ENCODE measurements at regions not wholly inside any gene's neighbourhood (a gene's known extent, or its start where the extent isn't known, plus 50 kb on each side); places are given as distances from the start of the nearest gene placed in this dataset.
A peak's percentile ranks its signal among the peaks of the same experiment; 100 is the strongest.

DNA sequence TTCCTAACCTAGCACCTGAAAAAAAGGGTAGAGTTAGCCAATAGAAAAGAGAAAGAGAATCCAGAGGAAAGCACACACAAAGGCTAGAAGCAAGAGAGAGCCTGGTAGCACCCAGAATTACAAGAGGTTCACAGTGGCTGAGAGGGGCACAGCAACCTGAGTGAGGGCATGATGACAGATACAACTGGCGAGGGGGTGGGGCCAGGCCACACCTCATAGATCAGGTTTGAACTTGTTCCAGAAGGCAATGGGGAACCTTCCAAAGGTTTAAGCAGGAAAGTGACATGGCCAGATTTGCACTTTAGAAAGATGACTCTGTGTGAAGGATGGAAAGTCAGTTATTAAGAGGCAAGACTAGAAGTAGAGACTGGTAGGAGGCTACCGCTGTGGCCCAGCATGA is 148.0 kb downstream of the TTC32 start:
- no peak for DNase-seq (ENCODE audit: extremely low spot score in 2 of 2)
- no peaks in the 10 kb centered on the region for H3K9me3 ChIP-seq
- no peaks in the 10 kb centered on the region for H3K27me3 ChIP-seq
- H3K4me3 ChIP-seq = no peak overlapping the region
- intact Hi-C loops (cut with DNase I) = no loop called here
- no peak overlapping the region for H3K27ac ChIP-seq
- H3K36me3 ChIP-seq = no peaks in the 10 kb centered on the region
- TF ChIP-seq POLR2A (IDR thresholded peaks at IDR 0.05) = no peak
- TF ChIP-seq, protein P1, sequence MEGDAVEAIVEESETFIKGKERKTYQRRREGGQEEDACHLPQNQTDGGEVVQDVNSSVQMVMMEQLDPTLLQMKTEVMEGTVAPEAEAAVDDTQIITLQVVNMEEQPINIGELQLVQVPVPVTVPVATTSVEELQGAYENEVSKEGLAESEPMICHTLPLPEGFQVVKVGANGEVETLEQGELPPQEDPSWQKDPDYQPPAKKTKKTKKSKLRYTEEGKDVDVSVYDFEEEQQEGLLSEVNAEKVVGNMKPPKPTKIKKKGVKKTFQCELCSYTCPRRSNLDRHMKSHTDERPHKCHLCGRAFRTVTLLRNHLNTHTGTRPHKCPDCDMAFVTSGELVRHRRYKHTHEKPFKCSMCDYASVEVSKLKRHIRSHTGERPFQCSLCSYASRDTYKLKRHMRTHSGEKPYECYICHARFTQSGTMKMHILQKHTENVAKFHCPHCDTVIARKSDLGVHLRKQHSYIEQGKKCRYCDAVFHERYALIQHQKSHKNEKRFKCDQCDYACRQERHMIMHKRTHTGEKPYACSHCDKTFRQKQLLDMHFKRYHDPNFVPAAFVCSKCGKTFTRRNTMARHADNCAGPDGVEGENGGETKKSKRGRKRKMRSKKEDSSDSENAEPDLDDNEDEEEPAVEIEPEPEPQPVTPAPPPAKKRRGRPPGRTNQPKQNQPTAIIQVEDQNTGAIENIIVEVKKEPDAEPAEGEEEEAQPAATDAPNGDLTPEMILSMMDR (IDR thresholded peaks at IDR 0.05) = no peak
- no peak for TF ChIP-seq POLR2AphosphoS5 (IDR thresholded peaks at IDR 0.05; ENCODE audit: insufficient read depth in 1 of 2, low read depth in 1 of 2)
- H3K4me1 ChIP-seq = no peaks in the 10 kb centered on the region

DNA sequence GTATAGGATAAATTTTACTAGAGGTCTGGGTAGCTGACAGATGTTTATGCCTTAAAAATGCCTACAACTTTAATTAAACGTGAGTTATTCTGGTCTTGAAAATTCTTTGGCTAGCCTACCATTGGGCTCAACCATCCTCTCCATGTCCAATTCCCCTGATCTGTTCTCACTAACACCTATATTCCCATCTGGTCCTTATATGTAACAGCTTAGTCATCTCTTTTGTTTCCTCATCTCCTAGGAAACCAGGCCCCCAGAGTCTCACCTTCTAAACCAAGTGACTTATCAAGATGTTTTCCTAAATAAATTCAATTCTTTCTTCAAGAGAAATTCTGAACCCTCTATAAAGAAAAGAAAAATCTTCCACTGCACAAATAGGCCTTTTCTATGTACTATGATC is 148.5 kb downstream of the TTC32 start:
- H3K27me3 ChIP-seq = no peaks in the 10 kb centered on the region
- no peak overlapping the region for H3K4me3 ChIP-seq
- H3K9me3 ChIP-seq = no peaks in the 10 kb centered on the region
- H3K36me3 ChIP-seq = no peaks in the 10 kb centered on the region
- DNase-seq (ENCODE audit: extremely low spot score in 2 of 2) = no peak
- no peaks in the 10 kb centered on the region for H3K4me1 ChIP-seq
- intact Hi-C loops (cut with DNase I) = no loop called here
- H3K27ac ChIP-seq = no peak overlapping the region
- TF ChIP-seq, protein P1 (IDR thresholded peaks at IDR 0.05) = no peak
- TF ChIP-seq POLR2AphosphoS5 (IDR thresholded peaks at IDR 0.05; ENCODE audit: insufficient read depth in 1 of 2, low read depth in 1 of 2) (no peak), POLR2A (IDR thresholded peaks at IDR 0.05) (no peak)

DNA sequence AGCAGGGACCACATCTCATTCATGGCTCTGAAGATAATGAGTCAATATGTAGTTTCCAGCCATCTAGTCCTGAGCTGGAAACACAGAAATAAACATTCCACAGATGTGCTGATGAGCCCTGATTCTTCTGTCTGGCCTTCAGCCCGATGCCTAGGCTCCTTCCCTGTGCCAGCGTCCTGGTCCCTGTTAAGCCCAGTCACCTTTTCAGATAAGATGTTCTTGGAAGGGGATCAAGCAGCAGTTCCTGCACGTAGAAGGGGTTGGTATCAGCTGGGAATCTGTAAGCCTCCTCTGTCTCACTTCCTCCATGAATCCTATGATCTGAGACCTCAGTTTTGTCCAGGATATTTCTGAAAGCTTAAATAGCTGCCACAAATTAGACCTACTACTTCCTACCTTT is 149.3 kb downstream of the TTC32 start:
- Histone ChIP-seq H3K27me3 (no peaks in the 10 kb centered on the region), H3K9me3 (no peaks in the 10 kb centered on the region), H3K27ac (no peak overlapping the region), H3K4me3 (no peak overlapping the region), H3K4me1 (no peaks in the 10 kb centered on the region), H3K36me3 (no peaks in the 10 kb centered on the region)
- no peak for DNase-seq (ENCODE audit: extremely low spot score in 2 of 2)
- no peak for TF ChIP-seq POLR2A (IDR thresholded peaks at IDR 0.05)
- no peak for TF ChIP-seq POLR2AphosphoS5 (IDR thresholded peaks at IDR 0.05; ENCODE audit: insufficient read depth in 1 of 2, low read depth in 1 of 2)
- TF ChIP-seq, protein P1 (IDR thresholded peaks at IDR 0.05) = no peak
- intact Hi-C loops (cut with DNase I) = no loop called here

DNA sequence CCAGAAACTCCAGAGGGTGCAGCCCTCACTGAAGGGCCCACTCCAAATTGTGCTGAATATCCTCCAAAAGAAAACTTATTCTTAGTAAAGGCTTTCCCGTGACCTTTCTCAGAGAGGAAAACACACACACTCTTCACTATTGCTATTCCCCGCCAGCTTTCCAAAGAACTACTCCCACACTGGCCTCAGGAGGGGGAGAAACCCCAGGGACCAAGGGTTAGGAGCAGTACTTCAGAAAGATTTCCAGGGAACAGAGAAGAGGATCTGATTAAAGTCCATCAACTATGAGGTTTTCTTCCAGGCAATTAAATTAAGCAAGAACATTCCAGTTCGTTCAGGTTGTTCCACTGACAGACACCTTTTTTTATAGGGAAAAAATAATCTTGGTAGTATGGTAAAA is 150.2 kb downstream of the TTC32 start:
- H3K36me3 ChIP-seq = no peaks in the 10 kb centered on the region

DNA sequence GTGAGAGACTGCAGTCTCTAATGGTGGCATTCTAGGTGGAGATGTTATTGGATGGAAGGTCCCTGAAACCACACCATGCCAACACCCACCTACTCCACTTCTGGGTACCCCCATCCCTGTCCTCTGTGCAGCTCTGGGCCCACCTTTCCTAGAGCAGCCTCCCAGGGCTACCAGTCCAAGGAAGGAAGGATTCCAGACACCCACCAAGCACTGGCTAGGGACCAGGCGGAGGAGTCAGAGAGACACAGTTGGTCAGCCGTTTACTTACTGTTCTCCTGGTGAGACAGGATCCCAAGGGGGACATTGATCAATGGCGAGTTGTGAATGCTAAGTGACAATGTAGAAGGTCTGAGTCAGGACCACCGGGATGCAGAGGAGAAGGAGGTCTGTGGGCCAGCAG is 151.6 kb downstream of the TTC32 start:
- no peaks in the 10 kb centered on the region for H3K9me3 ChIP-seq
- no peak overlapping the region for H3K4me3 ChIP-seq
- no peak overlapping the region for H3K27ac ChIP-seq
- no peaks in the 10 kb centered on the region for H3K27me3 ChIP-seq
- H3K4me1 ChIP-seq = no peaks in the 10 kb centered on the region
- intact Hi-C loops (cut with DNase I) = no loop called here
- DNase-seq (ENCODE audit: extremely low spot score in 2 of 2) = peak in 1 of 2 donors; percentile 76
- no peaks in the 10 kb centered on the region for H3K36me3 ChIP-seq
- no peak for TF ChIP-seq POLR2A (IDR thresholded peaks at IDR 0.05)

More for the DNA sequence above, 150.2 kb downstream of the TTC32 start:
- no peaks in the 10 kb centered on the region for H3K9me3 ChIP-seq
- H3K27ac ChIP-seq = no peak overlapping the region
- no peak overlapping the region for H3K4me3 ChIP-seq
- H3K27me3 ChIP-seq = no peaks in the 10 kb centered on the region
- H3K4me1 ChIP-seq = no peaks in the 10 kb centered on the region
- TF ChIP-seq, protein P1 (IDR thresholded peaks at IDR 0.05) = no peak
- TF ChIP-seq POLR2AphosphoS5 (IDR thresholded peaks at IDR 0.05; ENCODE audit: insufficient read depth in 1 of 2, low read depth in 1 of 2) = peak in 1 of 2 donors; percentile 16
- no peak for TF ChIP-seq POLR2A (IDR thresholded peaks at IDR 0.05)
- no peak for DNase-seq (ENCODE audit: extremely low spot score in 2 of 2)
- intact Hi-C loops (cut with DNase I) = no loop called here

DNA sequence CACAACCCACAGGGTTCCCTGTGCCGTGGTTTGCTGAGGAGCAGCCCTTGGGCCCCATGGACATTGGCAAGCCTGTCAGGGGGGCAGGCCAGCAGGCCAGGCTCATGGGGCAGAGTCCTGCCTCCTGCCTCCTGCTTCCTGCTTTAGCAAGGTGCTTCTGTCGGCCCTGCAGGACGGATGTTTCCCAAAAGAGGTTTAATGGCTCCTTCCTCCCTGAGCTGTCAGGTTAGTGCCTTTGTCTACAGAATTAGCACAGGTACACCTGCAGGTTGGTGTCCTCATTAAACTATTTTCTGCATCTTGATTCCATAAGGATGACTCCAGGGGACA is 152.3 kb downstream of the TTC32 start:
- intact Hi-C loops (cut with DNase I) = no loop called here
- no peaks in the 10 kb centered on the region for H3K9me3 ChIP-seq
- DNase-seq (ENCODE audit: extremely low spot score in 2 of 2) = peak in 1 of 2 donors; percentile 44
- no peak overlapping the region for H3K4me3 ChIP-seq
- TF ChIP-seq POLR2AphosphoS5 (IDR thresholded peaks at IDR 0.05; ENCODE audit: insufficient read depth in 1 of 2, low read depth in 1 of 2) (no peak), POLR2A (IDR thresholded peaks at IDR 0.05) (no peak)
- TF ChIP-seq, protein P1 (IDR thresholded peaks at IDR 0.05) = no peak
- H3K36me3 ChIP-seq = no peaks in the 10 kb centered on the region
- no peaks in the 10 kb centered on the region for H3K4me1 ChIP-seq
- H3K27ac ChIP-seq = no peak overlapping the region
- no peaks in the 10 kb centered on the region for H3K27me3 ChIP-seq

Measured in vagina (tissue), 2 donors.